Stimulated activated CD4-positive, alpha-beta T cell treated with anti-CD3 and anti-CD28 coated beads, Interleukin-12 subunit alpha, Interleukin-12 subunit beta, amount 100 ng/mL, for 24 hours (primary cell): ENCODE measurements at regions not wholly inside any gene's neighbourhood (a gene's known extent, or its start where the extent isn't known, plus 50 kb on each side); places are given as distances from the start of the nearest gene placed in this dataset.
"Not testable (repeated sequence)": the region's sequence is repeated elsewhere in the genome, so short reads cannot be mapped to it uniquely, and the experiment has no call there.

Experiments used
- DNase-seq, 2 experiments: peaks; one replicate each; pipeline ENCODE4 v3.0.0-alpha.2; 2020; ENCODE audit warnings: low read depth in 2 of 2

DNA sequence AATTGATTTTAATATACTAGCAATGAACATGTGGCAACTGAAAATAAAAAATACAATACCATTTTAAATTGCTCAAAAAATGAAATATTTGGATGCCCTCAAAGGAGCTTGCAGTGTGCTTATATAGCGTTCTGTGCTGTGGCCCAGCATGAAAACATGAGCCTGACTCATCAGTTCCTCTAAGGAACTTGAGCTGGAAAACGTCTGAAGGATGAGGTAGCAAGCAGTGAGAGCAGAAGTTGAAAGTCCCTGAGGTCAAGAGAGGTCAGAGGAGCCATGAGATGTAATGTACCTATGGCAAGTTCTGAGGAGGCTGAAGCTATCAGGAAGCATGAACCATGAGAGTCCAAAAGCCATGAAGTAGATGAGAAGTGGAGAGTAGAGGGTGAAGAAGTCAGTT, 59.7 kb downstream of the HMGB3 start:
- DNase-seq, result no peak

DNA sequence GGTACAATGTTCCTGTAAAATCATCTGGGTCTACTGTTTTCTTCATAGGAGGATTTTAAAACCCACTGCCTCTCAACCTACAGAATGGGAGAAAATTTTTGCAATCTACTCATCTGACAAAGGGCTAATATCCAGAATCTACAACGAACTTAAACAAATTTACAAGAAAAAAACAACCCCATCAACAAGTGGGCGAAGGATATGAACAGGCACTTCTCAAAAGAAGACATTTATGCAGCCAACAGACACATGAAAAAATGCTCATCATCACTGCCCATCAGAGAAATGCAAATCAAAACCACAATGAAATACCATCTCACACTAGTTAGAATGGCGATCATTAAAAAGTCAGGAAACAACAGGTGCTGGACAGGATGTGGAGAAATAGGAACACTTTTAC, 83.2 kb downstream of the HMGB3 start:
- not testable (repeated sequence) for DNase-seq

GRCh38 chrX:151073767-151074166, 90.6 kb downstream of the HMGB3 start:
- no peak for DNase-seq

DNA sequence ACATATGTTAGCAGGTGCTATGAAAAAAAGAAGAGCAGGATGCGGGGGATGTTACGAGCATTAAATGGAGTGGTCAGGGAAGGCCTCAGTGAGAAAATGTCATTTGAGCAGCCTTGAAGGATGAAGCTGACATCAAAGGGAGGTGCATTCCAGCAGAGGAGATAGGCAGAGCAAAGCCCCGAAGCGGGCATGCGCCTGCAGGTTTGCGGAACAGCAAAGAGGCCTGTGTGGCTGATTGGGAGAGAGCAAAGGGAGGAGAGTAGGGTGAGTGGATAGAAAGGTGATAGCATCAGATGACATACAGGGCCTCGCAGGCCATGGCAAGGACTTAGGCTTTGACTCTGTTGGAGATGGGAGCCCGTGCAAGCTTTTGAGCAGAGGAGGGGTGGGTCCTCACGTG, 95.4 kb upstream of the GPR50 start:
- DNase-seq, result no peak

GRCh38 chrX:151082077-151082948, 94.1 kb upstream of the GPR50 start:
- DNase-seq, result peak; percentile 27 to 39

- no peak for DNase-seq
Observed at GRCh38 chrX:151084454-151084853, 91.9 kb upstream of the GPR50 start.

DNA sequence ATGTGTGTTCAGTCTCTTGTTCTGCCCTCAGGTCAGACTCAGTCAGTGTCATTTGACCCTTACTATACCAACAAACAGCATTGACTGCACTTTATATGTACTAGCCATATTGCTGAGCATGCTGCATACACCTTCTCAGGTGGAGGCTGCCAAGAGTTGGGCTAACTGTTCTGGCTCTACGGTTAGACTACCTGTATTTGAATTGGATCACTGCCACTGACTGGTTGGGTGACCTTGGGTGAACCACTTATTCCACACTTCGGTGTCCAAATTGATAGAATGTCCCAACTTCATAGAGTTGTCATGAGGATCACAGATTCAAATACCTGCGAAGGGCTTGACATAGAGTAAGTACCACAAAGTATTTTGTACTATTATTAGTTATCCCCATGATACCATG, 91.2 kb upstream of the GPR50 start:
- DNase-seq, result no peak

GRCh38 chrX:151088221-151088620, 88.2 kb upstream of the GPR50 start:
- DNase-seq, result no peak

DNA sequence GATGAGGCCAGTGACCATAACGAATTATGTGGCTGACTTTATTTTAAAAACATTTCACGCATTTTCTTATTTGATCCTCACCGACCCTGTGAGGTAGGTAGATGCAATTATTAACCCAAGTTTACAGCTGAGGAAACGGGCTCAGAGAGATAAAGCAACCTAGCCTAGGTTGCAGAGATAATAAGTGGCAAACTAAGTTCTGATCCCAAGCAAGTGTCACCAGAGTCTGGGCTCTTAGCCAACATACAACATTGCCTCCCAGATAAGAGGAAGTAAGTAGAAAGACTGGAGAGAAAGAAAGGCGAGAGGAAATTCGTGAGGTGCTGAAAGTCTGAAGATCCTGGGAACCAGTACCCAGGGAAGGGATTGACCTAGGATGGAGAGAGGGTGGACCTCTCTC, 77.4 kb upstream of the GPR50 start:
- DNase-seq, result no peak

DNA sequence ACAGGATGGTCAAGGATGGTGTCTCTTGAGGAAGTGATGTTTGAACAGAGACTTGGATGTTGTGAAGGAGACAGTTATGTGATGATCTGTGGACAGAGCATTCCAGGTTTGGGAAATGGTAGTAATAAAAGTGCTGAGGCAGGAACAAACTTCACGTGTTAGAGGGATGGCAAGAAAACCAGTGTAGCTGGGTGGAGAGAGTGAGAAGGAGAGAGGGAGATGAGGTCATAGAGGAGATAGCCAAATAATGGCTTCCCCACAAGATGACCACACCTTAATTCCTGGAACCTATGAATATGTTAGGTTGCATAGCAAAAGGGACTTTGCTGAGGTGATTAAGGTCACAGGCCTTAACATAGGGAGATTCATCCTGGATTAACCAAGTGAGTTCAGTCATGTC, 75.6 kb upstream of the GPR50 start:
- no peak for DNase-seq

DNA sequence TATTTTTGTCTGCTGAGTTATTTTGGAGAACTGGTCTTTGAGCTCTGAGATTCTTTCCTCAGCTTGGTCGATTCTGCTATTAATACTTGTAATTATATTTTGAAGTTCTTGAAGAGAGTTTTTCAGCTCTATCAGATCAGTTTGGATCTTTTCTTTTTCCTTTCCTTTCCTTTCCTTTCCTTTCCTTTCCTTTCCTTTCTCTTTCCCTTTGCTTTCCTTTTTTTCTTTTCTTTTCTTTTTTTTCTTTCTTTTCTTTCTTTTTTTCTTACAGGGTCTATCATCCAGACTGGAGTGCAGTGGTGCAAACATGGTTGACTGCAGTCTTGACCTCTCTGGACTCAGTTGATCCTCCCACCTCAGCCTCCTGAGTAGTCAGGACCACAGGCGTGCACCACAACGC, 63.2 kb upstream of the GPR50 start:
- not testable (repeated sequence) for DNase-seq
